ENCODE measurements at regions not wholly inside any gene's neighbourhood (a gene's known extent, or its start where the extent isn't known, plus 50 kb on each side); places are given as distances from the start of the nearest gene placed in this dataset.

DNA sequence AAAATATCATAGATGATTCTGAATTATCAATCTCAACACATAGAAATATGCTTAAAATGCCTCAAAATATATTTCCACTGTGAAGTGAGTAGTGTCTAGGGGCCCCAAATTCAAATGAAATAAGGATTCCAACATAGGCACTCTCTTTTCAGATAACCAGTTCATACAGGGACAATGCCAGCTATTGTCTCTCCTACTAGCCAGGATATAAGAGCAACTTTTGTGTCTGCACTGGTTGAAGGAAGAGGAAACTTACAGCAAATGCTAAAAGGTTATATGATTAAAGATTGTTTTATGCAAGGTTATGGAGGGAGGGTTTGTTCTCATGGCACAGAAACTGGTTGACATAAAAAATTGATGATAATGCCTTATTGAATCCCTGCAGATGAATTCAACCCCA, 579.4 kb upstream of the ALCAM start:
- DNase-seq = no peak
- peaks cover 3% of the 10 kb centered on the region for H3K27me3 Mint-ChIP-seq (ENCODE audit: unreplicated experiment)
- peaks cover 2% of the 10 kb centered on the region for H3K9me3 Mint-ChIP-seq (ENCODE audit: unreplicated experiment)
- H3K4me3 Mint-ChIP-seq (ENCODE audit: unreplicated experiment) = no peak overlapping the region
- no peak overlapping the region for H3K27ac Mint-ChIP-seq (ENCODE audit: unreplicated experiment)
- H3K36me3 Mint-ChIP-seq (ENCODE audit: unreplicated experiment) = no peaks in the 10 kb centered on the region
- TF ChIP-seq, protein P1, sequence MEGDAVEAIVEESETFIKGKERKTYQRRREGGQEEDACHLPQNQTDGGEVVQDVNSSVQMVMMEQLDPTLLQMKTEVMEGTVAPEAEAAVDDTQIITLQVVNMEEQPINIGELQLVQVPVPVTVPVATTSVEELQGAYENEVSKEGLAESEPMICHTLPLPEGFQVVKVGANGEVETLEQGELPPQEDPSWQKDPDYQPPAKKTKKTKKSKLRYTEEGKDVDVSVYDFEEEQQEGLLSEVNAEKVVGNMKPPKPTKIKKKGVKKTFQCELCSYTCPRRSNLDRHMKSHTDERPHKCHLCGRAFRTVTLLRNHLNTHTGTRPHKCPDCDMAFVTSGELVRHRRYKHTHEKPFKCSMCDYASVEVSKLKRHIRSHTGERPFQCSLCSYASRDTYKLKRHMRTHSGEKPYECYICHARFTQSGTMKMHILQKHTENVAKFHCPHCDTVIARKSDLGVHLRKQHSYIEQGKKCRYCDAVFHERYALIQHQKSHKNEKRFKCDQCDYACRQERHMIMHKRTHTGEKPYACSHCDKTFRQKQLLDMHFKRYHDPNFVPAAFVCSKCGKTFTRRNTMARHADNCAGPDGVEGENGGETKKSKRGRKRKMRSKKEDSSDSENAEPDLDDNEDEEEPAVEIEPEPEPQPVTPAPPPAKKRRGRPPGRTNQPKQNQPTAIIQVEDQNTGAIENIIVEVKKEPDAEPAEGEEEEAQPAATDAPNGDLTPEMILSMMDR (IDR thresholded peaks at IDR 0.05; ENCODE audit: partially characterized antibody, unreplicated experiment) = no peak
- peaks cover 12% of the 10 kb centered on the region for H3K4me1 Mint-ChIP-seq (ENCODE audit: low read depth, unreplicated experiment)

GRCh38 chr3:104788807-104789206, 577.9 kb upstream of the ALCAM start:
- TF ChIP-seq, protein P1 (IDR thresholded peaks at IDR 0.05; ENCODE audit: partially characterized antibody, unreplicated experiment) = no peak
- Mint-ChIP-seq H3K27ac (ENCODE audit: unreplicated experiment) (no peak overlapping the region), H3K36me3 (ENCODE audit: unreplicated experiment) (no peaks in the 10 kb centered on the region), H3K27me3 (ENCODE audit: unreplicated experiment) (peaks cover 3% of the 10 kb centered on the region), H3K4me1 (ENCODE audit: low read depth, unreplicated experiment) (peaks cover 13% of the 10 kb centered on the region), H3K4me3 (ENCODE audit: unreplicated experiment) (no peak overlapping the region), H3K9me3 (ENCODE audit: unreplicated experiment) (peaks cover 2% of the 10 kb centered on the region)
- no peak for DNase-seq

DNA sequence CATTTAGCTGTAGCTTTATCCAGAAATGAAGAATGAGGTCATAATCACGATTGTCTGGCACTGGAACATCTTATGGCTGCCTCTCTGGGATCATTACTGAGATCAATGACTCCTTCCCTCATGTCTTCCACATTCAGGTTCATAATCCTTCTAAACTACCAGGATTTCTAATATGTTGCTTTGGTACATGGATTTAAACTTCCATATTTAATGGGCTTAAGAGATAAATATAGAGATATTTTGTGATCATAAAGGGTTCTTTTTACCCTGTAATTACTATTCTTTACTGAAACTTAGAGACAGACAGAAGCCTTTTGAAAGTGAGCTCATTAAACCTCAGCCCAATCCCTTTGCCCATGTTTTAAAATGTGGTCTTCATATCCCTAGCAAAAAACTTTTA, 575.4 kb upstream of the ALCAM start:
- Mint-ChIP-seq H3K9me3 (ENCODE audit: unreplicated experiment) (peaks cover 2% of the 10 kb centered on the region), H3K27ac (ENCODE audit: unreplicated experiment) (no peak overlapping the region), H3K4me3 (ENCODE audit: unreplicated experiment) (no peak overlapping the region), H3K27me3 (ENCODE audit: unreplicated experiment) (no peaks in the 10 kb centered on the region), H3K36me3 (ENCODE audit: unreplicated experiment) (no peaks in the 10 kb centered on the region), H3K4me1 (ENCODE audit: low read depth, unreplicated experiment) (peaks cover 8% of the 10 kb centered on the region)
- DNase-seq = no peak
- TF ChIP-seq, protein P1 (IDR thresholded peaks at IDR 0.05; ENCODE audit: partially characterized antibody, unreplicated experiment) = no peak

- TF ChIP-seq, protein P1 (IDR thresholded peaks at IDR 0.05; ENCODE audit: partially characterized antibody, unreplicated experiment) = no peak
- H3K27me3 Mint-ChIP-seq (ENCODE audit: unreplicated experiment) = no peaks in the 10 kb centered on the region
- no peak for DNase-seq
- peaks cover 3% of the 10 kb centered on the region for H3K4me1 Mint-ChIP-seq (ENCODE audit: low read depth, unreplicated experiment)
- H3K27ac Mint-ChIP-seq (ENCODE audit: unreplicated experiment) = no peak overlapping the region
- no peaks in the 10 kb centered on the region for H3K36me3 Mint-ChIP-seq (ENCODE audit: unreplicated experiment)
- no peaks in the 10 kb centered on the region for H3K9me3 Mint-ChIP-seq (ENCODE audit: unreplicated experiment)
- no peak overlapping the region for H3K4me3 Mint-ChIP-seq (ENCODE audit: unreplicated experiment)
These were observed 570.2 kb upstream of the ALCAM start for GRCh38 chr3:104796556-104796955.

DNA sequence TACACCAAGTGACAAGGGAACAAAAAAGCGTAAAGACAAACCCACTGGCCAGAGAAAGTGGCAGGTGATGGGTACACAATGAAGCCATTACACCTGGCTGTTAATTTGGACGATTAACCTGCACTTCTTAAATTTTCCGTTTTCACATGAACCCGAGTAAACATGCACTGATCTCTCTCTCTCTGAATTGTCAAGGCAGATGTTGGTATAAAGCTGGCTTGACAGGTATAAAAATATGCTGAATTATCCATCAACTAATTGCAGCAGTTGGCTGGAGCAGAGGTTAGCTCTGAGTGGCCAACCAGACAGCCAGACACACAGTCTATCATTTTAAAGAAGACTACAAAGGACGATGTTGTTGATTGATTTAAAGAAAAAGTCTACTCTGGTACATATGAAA, 561.7 kb upstream of the ALCAM start:
- H3K9me3 Mint-ChIP-seq (ENCODE audit: unreplicated experiment) = no peaks in the 10 kb centered on the region

More for the DNA sequence above, 561.7 kb upstream of the ALCAM start:
- DNase-seq = no peak
- Mint-ChIP-seq H3K4me3 (ENCODE audit: unreplicated experiment) (no peak overlapping the region), H3K36me3 (ENCODE audit: unreplicated experiment) (no peaks in the 10 kb centered on the region), H3K4me1 (ENCODE audit: low read depth, unreplicated experiment) (peaks cover 31% of the 10 kb centered on the region), H3K27me3 (ENCODE audit: unreplicated experiment) (peaks cover 3% of the 10 kb centered on the region), H3K27ac (ENCODE audit: unreplicated experiment) (peak overlapping the region; percentile 49)
- TF ChIP-seq, protein P1 (IDR thresholded peaks at IDR 0.05; ENCODE audit: partially characterized antibody, unreplicated experiment) = no peak
